Astrocyte of the spinal cord (primary cell): ENCODE measurements at regions not wholly inside any gene's neighbourhood (a gene's known extent, or its start where the extent isn't known, plus 50 kb on each side); places are given as distances from the start of the nearest gene placed in this dataset.

Experiments
- DNase-seq: peaks from one replicate; pipeline ENCODE4 v3.0.0; 2011; ENCODE audit warnings: low read depth, low spot score
- H3K4me3 ChIP-seq: 2 replicates; pipeline ENCODE4 v1.5.1; 2011; ENCODE audit warnings: low read depth, mild to moderate bottlenecking, low read length, moderate library complexity
- in situ Hi-C: cut with HindIII; loops from 2 replicates; pipeline ENCODE4 v1.10.0; 2017; ENCODE audit warnings: low sequenced_read_pairs
- TF ChIP-seq, protein P1 (sequence below): IDR thresholded peaks from 2 replicates; pipeline ENCODE4 v1.5.1; 2012; ENCODE audit warnings: low read depth, mild to moderate bottlenecking, low read length, inconsistent platforms

DNA sequence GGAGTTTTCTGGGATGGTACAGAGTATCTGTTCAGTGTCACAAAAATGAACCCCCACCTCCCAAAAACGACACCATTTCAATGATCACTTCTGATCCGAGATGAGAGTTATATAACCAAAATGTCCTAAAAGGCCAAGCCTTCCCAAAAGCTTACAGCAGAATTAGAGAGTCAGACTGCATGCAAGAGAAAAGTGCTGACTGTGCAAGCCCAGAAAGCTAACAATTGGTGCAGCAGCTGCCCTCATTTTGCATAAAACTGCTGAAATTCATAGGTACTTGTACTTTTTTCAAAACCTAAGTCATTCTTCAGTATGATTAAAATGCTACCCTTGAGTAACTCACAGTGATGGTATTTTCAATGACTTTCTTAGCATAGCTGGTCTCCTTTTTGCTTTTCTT is 819.6 kb upstream of the ARGLU1 start:
- TF ChIP-seq, protein P1, sequence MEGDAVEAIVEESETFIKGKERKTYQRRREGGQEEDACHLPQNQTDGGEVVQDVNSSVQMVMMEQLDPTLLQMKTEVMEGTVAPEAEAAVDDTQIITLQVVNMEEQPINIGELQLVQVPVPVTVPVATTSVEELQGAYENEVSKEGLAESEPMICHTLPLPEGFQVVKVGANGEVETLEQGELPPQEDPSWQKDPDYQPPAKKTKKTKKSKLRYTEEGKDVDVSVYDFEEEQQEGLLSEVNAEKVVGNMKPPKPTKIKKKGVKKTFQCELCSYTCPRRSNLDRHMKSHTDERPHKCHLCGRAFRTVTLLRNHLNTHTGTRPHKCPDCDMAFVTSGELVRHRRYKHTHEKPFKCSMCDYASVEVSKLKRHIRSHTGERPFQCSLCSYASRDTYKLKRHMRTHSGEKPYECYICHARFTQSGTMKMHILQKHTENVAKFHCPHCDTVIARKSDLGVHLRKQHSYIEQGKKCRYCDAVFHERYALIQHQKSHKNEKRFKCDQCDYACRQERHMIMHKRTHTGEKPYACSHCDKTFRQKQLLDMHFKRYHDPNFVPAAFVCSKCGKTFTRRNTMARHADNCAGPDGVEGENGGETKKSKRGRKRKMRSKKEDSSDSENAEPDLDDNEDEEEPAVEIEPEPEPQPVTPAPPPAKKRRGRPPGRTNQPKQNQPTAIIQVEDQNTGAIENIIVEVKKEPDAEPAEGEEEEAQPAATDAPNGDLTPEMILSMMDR, result no peak
- DNase-seq, result no peak
- in situ Hi-C loops, result no loop called here
- H3K4me3 ChIP-seq, result no peak overlapping the region

DNA sequence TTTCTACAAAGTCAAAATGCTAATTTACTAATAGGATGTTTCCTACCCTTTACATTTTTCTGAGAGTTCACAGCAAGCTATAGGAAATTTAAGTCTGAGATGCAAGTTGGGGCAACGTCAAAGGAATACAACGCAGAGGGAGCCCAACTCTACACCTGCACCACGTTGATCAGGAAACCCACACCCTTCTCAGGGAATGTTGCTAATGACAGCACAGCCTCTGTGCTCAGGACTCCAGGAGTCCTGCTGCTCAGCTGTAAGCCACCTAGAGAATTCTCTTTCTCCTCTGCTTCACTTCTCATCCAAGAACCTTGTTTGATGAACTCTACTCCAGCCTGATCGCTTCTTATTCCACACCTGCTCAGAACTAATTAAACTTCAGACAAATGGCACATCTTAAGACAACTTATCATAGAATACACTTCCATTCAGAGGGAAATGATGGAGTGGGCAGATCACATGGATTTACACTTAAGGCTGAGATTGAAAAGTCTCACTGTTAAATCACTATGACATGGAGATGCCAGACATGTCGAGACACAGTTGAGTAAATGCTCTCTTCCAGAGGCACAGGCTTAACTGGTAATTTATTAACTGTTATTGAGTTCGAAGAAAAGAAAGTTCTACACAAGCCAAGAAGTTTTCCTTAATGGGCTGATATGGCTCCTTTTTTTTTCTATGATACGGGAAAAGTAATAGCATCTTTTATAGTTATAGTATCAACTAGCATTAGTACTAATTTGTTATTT is 811.6 kb upstream of the ARGLU1 start:
- in situ Hi-C loops, result no loop called here
- DNase-seq, result no peak
- TF ChIP-seq, protein P1, result no peak
- no peak overlapping the region for H3K4me3 ChIP-seq

DNA sequence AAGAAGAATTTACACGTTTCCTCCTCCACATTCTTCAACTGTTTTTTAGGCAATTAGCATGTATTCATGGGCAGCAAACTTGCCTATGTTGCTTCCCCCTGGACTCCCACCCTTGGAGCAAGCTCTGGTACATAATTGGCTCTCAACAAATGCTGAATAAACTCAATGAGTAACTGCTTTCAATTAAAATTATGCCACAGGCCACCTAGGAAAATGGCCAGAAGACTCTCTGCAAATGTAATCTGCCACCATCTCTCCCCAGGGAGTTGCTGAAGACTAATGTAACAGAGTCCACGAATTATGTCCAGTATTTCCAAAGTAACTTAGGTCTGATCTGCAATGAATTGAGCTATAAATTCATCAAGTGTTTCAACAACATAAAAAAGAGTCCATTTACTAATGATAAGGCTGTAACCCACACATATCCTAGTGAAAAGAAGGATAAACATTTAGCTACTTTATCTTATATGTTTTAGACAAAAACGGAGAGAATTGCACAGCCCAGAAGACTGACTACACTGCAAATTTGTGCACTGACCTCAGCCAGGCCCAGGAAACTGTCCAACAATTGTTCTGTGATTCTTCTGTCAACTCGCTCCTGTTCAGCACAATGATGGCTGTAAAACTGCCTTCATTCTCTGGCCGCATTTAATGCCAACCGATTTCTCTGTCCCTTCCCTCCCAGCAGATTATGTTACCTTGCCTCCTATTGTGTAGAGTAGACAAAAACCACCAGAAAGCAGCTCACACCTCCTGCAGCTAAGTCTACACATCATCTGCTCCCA is 808.6 kb upstream of the ARGLU1 start:
- DNase-seq, result peak; percentile 9
- no peak overlapping the region for H3K4me3 ChIP-seq
- TF ChIP-seq, protein P1, result no peak
- in situ Hi-C loops, result no loop called here

DNA sequence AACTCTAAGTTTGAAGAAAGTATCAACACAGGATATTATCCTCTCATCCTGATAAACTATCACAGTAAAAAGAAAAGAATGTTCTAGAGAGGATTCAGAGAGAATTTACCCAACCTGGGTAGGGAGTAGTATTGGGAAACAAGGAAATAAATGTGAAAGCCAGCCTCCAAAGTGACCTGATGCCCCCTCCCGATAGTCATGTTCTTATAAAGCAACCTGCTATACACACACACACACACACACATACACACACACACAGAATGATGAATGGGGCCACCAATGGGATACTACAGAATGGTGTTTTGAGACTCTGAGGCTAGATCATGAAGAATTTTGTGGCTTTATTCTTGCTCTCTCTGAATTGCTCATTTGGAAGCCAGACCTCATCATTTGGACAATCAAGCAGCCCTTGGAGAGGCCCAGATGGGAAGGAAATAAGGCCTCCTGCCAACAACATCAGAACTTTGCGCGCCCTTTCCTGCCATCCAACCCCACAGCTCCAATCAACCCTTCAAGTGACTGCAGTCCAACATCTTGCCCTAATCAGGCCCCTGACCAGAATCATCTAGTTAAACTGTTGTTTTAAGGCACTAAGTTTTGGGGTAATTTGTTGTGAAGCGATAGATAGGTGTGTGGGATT is 807.9 kb upstream of the ARGLU1 start:
- in situ Hi-C loops, result no loop called here
- peak; percentile 9 for DNase-seq
- TF ChIP-seq, protein P1, result no peak
- H3K4me3 ChIP-seq, result no peak overlapping the region

DNA sequence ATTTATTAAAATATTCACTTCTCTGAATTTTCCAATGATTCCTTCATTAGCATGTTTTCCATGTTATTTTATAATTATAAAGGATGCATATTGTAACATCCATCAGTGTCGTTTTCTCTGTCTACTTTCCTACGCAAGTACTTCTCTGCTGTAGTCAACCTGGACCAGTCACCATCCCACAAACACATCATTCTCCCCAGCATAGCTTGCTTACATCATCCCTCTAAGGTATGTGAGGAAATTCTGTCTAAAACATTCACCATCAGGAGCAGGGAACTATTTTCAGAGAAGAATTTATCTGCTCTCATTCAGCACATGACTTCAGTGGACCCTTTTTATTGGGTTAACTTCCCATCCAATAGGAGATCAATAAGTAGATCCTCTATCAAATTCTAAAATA is 806.1 kb upstream of the ARGLU1 start:
- TF ChIP-seq, protein P1, result no peak
- in situ Hi-C loops, result no loop called here
- peak; percentile 42 for DNase-seq

DNA sequence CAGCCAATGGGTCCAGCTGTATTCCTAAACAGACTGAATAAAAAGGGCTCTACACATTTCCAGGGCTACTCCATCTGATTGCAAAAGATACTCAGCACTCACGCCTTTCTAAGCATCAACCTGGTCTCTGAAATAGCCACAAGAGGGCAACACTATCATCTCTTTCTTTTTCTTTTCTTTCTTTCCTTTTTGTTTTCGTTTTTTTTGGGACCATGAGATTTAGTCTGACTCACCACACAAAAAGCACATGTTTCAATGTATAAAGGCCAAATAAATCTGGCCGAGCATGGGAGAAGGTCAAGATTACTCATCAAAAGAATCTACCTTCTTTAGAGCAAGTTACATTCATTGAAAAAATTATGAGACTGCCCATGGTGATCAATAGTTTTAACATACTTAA is 805.6 kb upstream of the ARGLU1 start:
- DNase-seq, result peak; percentile 90
- H3K4me3 ChIP-seq, result no peak overlapping the region
- TF ChIP-seq, protein P1, result peak; percentile 75
- in situ Hi-C loops, result no loop called here

More for the DNA sequence above, 806.1 kb upstream of the ARGLU1 start:
- H3K4me3 ChIP-seq, result no peak overlapping the region
